ENCODE measurements at regions not wholly inside any gene's neighbourhood (a gene's known extent, or its start where the extent isn't known, plus 50 kb on each side); places are given as distances from the start of the nearest gene placed in this dataset.

DNA sequence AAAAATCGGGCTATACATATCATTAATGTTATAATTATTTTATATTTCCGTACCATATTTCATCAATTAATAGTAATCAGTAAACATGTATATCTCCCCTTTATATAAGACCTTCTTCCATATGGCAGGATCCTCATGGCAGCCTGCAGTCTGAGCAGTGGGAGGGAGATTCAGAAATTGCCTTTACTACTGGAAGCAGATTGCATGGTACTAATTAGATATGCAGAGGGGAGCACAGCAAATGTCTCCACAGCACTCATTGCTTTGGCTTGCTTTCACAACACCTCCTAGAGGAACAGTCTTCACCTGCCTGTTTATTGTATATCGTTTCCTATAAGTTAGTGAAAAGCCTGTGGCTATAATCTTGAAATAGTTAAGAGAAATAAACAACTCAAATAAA is 585.8 kb upstream of the GOT2 start:
- TF ChIP-seq POLR2AphosphoS5 (IDR thresholded peaks at IDR 0.05) (no peak), POLR2A (IDR thresholded peaks at IDR 0.05) (no peak)
- TF ChIP-seq, protein P1, sequence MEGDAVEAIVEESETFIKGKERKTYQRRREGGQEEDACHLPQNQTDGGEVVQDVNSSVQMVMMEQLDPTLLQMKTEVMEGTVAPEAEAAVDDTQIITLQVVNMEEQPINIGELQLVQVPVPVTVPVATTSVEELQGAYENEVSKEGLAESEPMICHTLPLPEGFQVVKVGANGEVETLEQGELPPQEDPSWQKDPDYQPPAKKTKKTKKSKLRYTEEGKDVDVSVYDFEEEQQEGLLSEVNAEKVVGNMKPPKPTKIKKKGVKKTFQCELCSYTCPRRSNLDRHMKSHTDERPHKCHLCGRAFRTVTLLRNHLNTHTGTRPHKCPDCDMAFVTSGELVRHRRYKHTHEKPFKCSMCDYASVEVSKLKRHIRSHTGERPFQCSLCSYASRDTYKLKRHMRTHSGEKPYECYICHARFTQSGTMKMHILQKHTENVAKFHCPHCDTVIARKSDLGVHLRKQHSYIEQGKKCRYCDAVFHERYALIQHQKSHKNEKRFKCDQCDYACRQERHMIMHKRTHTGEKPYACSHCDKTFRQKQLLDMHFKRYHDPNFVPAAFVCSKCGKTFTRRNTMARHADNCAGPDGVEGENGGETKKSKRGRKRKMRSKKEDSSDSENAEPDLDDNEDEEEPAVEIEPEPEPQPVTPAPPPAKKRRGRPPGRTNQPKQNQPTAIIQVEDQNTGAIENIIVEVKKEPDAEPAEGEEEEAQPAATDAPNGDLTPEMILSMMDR (IDR thresholded peaks at IDR 0.05) = no peak

Measured in upper lobe of left lung (tissue), 4 donors.